ENCODE measurements at regions not wholly inside any gene's neighbourhood (a gene's known extent, or its start where the extent isn't known, plus 50 kb on each side); places are given as distances from the start of the nearest gene placed in this dataset.

GRCh38 chr2:163541943-163542342, 193.9 kb downstream of the FIGN start:
- ChIA-PET CTCF (no interaction called here), POLR2A (no interaction called here)
- no peak for DNase-seq (ENCODE audit: low read depth, low spot score)
- no peak overlapping the region for H3K4me3 ChIP-seq (ENCODE audit: low read depth, low read length)
- TF ChIP-seq, protein P1, sequence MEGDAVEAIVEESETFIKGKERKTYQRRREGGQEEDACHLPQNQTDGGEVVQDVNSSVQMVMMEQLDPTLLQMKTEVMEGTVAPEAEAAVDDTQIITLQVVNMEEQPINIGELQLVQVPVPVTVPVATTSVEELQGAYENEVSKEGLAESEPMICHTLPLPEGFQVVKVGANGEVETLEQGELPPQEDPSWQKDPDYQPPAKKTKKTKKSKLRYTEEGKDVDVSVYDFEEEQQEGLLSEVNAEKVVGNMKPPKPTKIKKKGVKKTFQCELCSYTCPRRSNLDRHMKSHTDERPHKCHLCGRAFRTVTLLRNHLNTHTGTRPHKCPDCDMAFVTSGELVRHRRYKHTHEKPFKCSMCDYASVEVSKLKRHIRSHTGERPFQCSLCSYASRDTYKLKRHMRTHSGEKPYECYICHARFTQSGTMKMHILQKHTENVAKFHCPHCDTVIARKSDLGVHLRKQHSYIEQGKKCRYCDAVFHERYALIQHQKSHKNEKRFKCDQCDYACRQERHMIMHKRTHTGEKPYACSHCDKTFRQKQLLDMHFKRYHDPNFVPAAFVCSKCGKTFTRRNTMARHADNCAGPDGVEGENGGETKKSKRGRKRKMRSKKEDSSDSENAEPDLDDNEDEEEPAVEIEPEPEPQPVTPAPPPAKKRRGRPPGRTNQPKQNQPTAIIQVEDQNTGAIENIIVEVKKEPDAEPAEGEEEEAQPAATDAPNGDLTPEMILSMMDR (IDR thresholded peaks at IDR 0.05; ENCODE audit: insufficient read depth, low read length, missing control alignments), result no peak

DNA sequence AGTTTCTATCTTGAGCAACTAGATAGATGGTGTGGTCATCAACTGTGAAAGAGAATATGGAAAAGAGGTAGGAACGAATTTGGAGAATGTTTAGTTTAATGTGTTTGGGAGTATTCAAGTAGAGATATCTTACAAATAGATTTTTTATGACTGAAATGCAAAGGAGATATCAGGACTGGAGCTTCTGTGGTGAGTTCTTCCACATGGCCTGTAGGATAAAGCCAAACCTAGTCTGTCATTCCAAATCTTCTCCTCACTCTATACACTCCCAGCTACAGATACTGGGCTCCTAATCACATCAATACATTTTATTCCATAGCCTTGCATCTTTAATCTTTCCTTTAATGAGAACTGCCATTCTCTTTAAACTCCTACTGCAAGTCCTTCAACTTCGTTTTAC, 194.3 kb downstream of the FIGN start:
- CTCF ChIA-PET, result no interaction called here
- no peak for DNase-seq (ENCODE audit: low read depth, low spot score)
- TF ChIP-seq, protein P1 (IDR thresholded peaks at IDR 0.05; ENCODE audit: insufficient read depth, low read length, missing control alignments), result no peak
- POLR2A ChIA-PET, result no interaction called here
- H3K4me3 ChIP-seq (ENCODE audit: low read depth, low read length), result no peak overlapping the region

DNA sequence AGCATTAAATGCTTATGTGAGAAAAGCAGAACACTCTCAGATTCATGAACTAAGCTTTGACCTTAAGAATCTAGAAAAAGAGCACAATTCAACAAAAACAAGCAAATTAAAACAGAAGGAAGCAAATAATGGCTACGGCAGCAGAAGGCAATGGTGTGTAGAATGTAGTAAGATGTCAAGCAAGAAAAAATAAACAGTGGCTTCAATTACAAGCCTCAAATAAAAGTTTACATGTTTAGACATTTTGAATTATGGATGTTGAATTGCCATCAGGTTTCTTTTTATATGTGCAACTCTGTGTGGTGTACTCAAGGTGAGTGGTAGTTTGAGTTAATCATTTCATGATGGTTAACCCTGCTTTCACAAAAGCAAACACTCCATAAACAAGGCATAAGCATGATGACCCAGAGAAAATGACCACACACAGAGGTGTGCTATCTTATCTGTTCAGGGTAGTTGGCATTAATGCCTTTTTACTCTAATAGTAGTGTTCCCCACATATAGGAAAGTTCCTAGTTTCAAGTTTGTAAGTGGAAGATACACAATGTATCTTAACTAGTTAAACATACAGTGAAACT, 207.1 kb downstream of the FIGN start:
- TF ChIP-seq, protein P1 (IDR thresholded peaks at IDR 0.05; ENCODE audit: insufficient read depth, low read length, missing control alignments), result no peak
- H3K4me3 ChIP-seq (ENCODE audit: low read depth, low read length), result no peak overlapping the region
- ChIA-PET POLR2A (no interaction called here), CTCF (no interaction called here)
- DNase-seq (ENCODE audit: low read depth, low spot score), result no peak

GRCh38 chr2:163527381-163527780, 208.4 kb downstream of the FIGN start:
- ChIA-PET POLR2A (no interaction called here), CTCF (no interaction called here)
- DNase-seq (ENCODE audit: low read depth, low spot score), result no peak
- TF ChIP-seq, protein P1 (IDR thresholded peaks at IDR 0.05; ENCODE audit: insufficient read depth, low read length, missing control alignments), result no peak
- H3K4me3 ChIP-seq (ENCODE audit: low read depth, low read length), result no peak overlapping the region

GRCh38 chr2:163518762-163519161, 217.0 kb downstream of the FIGN start:
- TF ChIP-seq, protein P1 (IDR thresholded peaks at IDR 0.05; ENCODE audit: insufficient read depth, low read length, missing control alignments), result no peak
- DNase-seq (ENCODE audit: low read depth, low spot score), result no peak
- ChIA-PET POLR2A (no interaction called here), CTCF (no interaction called here)
- H3K4me3 ChIP-seq (ENCODE audit: low read depth, low read length), result no peak overlapping the region

GRCh38 chr2:163515836-163516235, 220.0 kb downstream of the FIGN start:
- CTCF ChIA-PET, result no interaction called here
- H3K4me3 ChIP-seq (ENCODE audit: low read depth, low read length), result no peak overlapping the region
- TF ChIP-seq, protein P1 (IDR thresholded peaks at IDR 0.05; ENCODE audit: insufficient read depth, low read length, missing control alignments), result no peak
- no peak for DNase-seq (ENCODE audit: low read depth, low spot score)
- POLR2A ChIA-PET, result no interaction called here
